ENCODE measurements at regions not wholly inside any gene's neighbourhood (a gene's known extent, or its start where the extent isn't known, plus 50 kb on each side); places are given as distances from the start of the nearest gene placed in this dataset.

GRCh38 chr6:90654166-90654565, 67.3 kb upstream of the MAP3K7 start:
- H3K79me2 ChIP-seq (ENCODE audit: control insufficient read depth in 1 of 2, insufficient read depth in 2 of 2, low read length in 2 of 2) = no peaks in the 10 kb centered on the region
- no peak overlapping the region for H3K4me3 ChIP-seq (ENCODE audit: extremely low read depth in 1 of 4, insufficient read depth in 2 of 4, low read depth in 3 of 4, low read length in 4 of 4)
- H2BK20ac ChIP-seq (ENCODE audit: low read length) = no peak overlapping the region
- H4K91ac ChIP-seq (replicated peaks; ENCODE audit: insufficient read length, low read length) = no peak overlapping the region
- H3K18ac ChIP-seq (ENCODE audit: extremely low read depth, low read length) = no peak overlapping the region
- no peaks in the 10 kb centered on the region for H3K23me2 ChIP-seq (ENCODE audit: low read depth, low read length)
- H2AFZ ChIP-seq (ENCODE audit: low read length) = no peak overlapping the region
- H2BK15ac ChIP-seq (ENCODE audit: low read length) = no peak overlapping the region
- H3K79me1 ChIP-seq (ENCODE audit: low read depth, low read length) = no peaks in the 10 kb centered on the region
- no peak overlapping the region for H3K4ac ChIP-seq (replicated peaks; ENCODE audit: insufficient read length, low read depth, low read length)
- CTCF ChIA-PET (ENCODE audit: partially characterized antibody) = interaction anchor here (0.6 kb wide), 2 partner anchors 676 to 1066 kb away, joined by 3 read pairs; no protein-coding TSS in a partner anchor
- H3K9me3 ChIP-seq (ENCODE audit: insufficient read depth in 2 of 2, low read depth in 1 of 2, low read length in 1 of 2) = no peaks in the 10 kb centered on the region
- no peak overlapping the region for H2BK120ac ChIP-seq (replicated peaks; ENCODE audit: low read depth, low read length)
- H2AK5ac ChIP-seq (ENCODE audit: low read depth, low read length) = no peak overlapping the region
- DNase-seq (ENCODE audit: low read depth in 1 of 2, low spot score in 2 of 2) = no peak
- no peak overlapping the region for H3K4me2 ChIP-seq (ENCODE audit: insufficient read depth in 1 of 2, low read depth in 2 of 2, low read length in 2 of 2)
- no peaks in the 10 kb centered on the region for H4K20me1 ChIP-seq (replicated peaks in 1 of 2; ENCODE audit: control insufficient read depth in 1 of 2, insufficient read depth in 2 of 2, low read length in 2 of 2)
- H4K8ac ChIP-seq (ENCODE audit: extremely low read depth, insufficient read depth, low read length) = no peak overlapping the region
- H3K27me3 ChIP-seq (replicated peaks in 1 of 4; ENCODE audit: control insufficient read depth in 3 of 4, extremely low read depth in 1 of 4, insufficient read depth in 3 of 4, low read length in 3 of 4) = no peaks in the 10 kb centered on the region; a peak in 1 of 7 replicates
- H3K23ac ChIP-seq (ENCODE audit: insufficient read length) = no peak overlapping the region
- POLR2A ChIA-PET (ENCODE audit: partially characterized antibody) = interaction anchor here (0.6 kb wide), 1 partner anchor 9 kb away, joined by 3 read pairs; no protein-coding TSS in a partner anchor
- no peak overlapping the region for H3K27ac ChIP-seq (ENCODE audit: low read depth, low read length)
- no peak overlapping the region for H3K14ac ChIP-seq (ENCODE audit: insufficient read length)
- WGBS, 2 experiments (ENCODE audit: extremely low coverage in 1 of 2, insufficient coverage in 1 of 2, insufficient read length in 1 of 2, insufficient replicate concordance in 2 of 2, low coverage in 1 of 2, low lambda C conversion rate in 2 of 2, missing lambda C conversion rate in 1 of 2) = 71% methylated on average over 8 of the region's 8 CpGs; no CpG with 5 or more reads in 1 of the 2 experiments
- no peaks in the 10 kb centered on the region for H3K36me3 ChIP-seq (ENCODE audit: control insufficient read depth in 2 of 4, insufficient read depth in 4 of 4, low read length in 3 of 4)
- no peak overlapping the region for H3K9ac ChIP-seq (replicated peaks in 1 of 4; ENCODE audit: extremely low read depth in 1 of 4, low read depth in 3 of 4, low read length in 3 of 4)
- peaks cover 0 to 3% (median 0%) of the 10 kb centered on the region in 4 experiments; a peak in 1 of 7 replicates for H3K4me1 ChIP-seq (replicated peaks in 1 of 4; ENCODE audit: control insufficient read depth in 3 of 4, insufficient read depth in 4 of 4, low read length in 3 of 4)
- no peak overlapping the region for H4K5ac ChIP-seq (ENCODE audit: insufficient read length, low read depth, low read length)
- H2BK5ac ChIP-seq (ENCODE audit: low read depth, low read length) = no peak overlapping the region
- no peak for FAIRE-seq
- H2BK12ac ChIP-seq (ENCODE audit: low read depth, low read length) = no peak overlapping the region
- no peak overlapping the region for H3K56ac ChIP-seq (replicated peaks; ENCODE audit: insufficient read length, low read depth, low read length)
- no peak for TF ChIP-seq CHD1 (IDR thresholded peaks at IDR 0.05; ENCODE audit: low read depth, low read length)
- no peak for TF ChIP-seq ASH2L (IDR thresholded peaks at IDR 0.05; ENCODE audit: low read length)
- TF ChIP-seq NRF1 (IDR thresholded peaks at IDR 0.05; ENCODE audit: low read depth, low read length) = no peak
- TF ChIP-seq EGR1 (IDR thresholded peaks at IDR 0.05; ENCODE audit: borderline replicate concordance, low read depth, low read length) = no peak
- no peak for TF ChIP-seq POLR2AphosphoS5 (IDR thresholded peaks at IDR 0.05; ENCODE audit: low read depth, low read length)
- TF ChIP-seq TAF7 (optimal IDR thresholded peaks at IDR 0.05; ENCODE audit: borderline replicate concordance, low read depth, low read length) = no peak
- TF ChIP-seq ATF2 (IDR thresholded peaks at IDR 0.05; ENCODE audit: low read length) = no peak
- TF ChIP-seq CBX5 (IDR thresholded peaks at IDR 0.05; ENCODE audit: low read depth, low read length) = no peak
- no peak for TF ChIP-seq SUZ12 (IDR thresholded peaks at IDR 0.05; ENCODE audit: low read length)
- no peak for TF ChIP-seq TCF12 (IDR thresholded peaks at IDR 0.05; ENCODE audit: low read depth, low read length)
- TF ChIP-seq BACH1 (IDR thresholded peaks at IDR 0.05; ENCODE audit: low read length) = no peak
- TF ChIP-seq CHD2 (IDR thresholded peaks at IDR 0.05; ENCODE audit: low read length) = no peak
- TF ChIP-seq FOSL1 (IDR thresholded peaks at IDR 0.05; ENCODE audit: insufficient read depth, low read depth, low read length) = no peak
- TF ChIP-seq SP1 (IDR thresholded peaks at IDR 0.05; ENCODE audit: low read depth, low read length) = no peak
- no peak for TF ChIP-seq JUN (IDR thresholded peaks at IDR 0.05; ENCODE audit: low read depth, low read length)

All from H1 (cell line).